GM21576 (cell line): ENCODE measurements at regions not wholly inside any gene's neighbourhood (a gene's known extent, or its start where the extent isn't known, plus 50 kb on each side); places are given as distances from the start of the nearest gene placed in this dataset.

Experiments
- ATAC-seq: cut with Tn5 transposase; IDR thresholded peaks from one replicate; pipeline ENCODE4 v1.9.1; 2021; ENCODE audit warnings: mild to moderate bottlenecking, moderate library complexity; ENCODE audit not compliant: unreplicated experiment

- ATAC-seq: no peak
These were observed 242.1 kb downstream of the DLL1 start for GRCh38 chr6:170048615-170049256.

DNA sequence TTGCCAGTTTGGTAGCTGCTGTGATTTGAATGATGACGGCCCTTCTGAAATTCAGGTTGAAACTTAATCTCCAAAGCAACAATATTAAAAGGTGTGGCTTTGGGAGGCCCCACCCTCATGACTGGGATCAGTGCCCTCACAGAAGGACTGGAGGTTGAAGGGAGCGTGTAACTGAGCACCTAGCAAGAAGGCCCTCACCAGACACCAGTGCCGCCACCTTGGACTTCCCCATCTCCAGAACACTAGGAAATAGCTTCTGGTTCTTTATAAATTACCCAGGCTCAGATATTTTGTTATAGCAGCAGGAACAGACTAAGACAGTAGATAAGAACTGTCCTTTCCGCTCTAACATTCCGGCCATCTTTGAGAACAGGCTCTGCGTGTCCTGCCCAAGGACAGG is 243.1 kb downstream of the DLL1 start:
- no peak for ATAC-seq

DNA sequence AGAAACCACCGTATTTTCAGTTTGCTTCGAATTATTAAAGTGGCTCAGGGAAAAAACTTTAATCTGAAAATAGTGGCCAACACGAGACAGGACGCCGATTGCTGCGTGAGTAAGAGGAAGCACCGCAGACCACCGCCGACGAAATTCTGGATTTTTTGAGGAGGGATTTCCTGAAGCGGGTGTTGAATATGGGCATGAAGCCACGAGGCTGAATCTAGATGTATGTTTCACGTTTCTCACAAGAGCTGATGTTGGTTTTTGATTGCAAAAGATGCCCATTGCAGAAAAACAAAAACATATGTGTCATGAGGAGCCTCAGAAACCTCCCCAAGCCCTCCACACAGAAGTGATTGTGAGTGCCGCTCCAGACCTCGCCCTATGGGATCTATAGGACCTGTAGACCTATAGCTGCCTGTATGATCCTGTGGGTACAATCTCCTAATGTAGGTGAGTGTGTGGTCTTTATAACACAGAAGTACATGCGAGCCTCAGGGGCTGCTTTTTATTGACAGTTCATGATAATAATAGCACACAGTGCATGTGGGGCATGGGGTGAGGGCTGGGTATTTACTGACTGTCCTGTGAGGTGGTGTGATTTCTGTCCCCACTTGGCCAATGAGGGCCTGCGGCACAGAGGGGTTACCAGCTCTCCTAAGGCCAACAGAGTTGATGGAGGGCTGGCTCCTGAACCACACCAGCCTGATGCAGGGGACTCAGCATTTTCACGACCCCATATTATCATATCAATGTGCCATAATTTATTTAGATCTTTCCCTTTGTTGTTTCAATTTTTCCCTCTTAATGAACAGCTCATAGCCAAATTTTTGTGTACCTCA is 243.9 kb downstream of the DLL1 start:
- no peak for ATAC-seq

DNA sequence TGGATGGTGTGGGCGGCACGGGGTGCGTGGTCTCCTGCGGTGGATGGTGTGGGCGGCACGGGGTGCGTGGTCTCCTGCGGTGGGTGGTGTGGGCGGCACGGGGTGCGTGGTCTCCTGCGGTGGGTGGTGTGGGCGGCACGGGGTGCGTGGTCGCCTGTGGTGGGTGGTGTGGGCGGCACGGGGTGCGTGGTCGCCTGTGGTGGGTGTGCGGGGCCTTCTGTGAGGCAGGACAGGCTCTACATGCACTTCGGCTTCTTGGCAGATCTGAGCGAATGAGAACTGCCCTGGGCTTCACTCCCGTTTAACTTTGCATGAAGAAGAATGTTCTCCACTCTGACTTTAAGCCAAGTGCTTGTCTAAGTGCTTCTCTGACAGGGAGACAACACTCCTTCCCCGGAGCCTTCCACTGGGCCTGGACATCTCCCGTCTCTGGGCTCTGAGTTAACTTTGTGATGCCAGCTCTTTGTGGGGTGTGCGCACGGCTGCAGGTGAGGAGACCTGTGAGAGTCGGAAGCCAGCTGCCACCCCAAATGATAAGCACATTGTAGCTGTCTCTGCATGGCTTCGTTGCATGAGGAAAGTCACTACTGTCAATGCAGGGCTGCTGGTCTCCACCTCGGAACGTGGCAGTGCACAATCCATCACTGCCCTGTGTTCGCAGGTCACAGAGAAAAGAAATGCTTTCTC is 244.8 kb downstream of the DLL1 start:
- ATAC-seq: no peak

DNA sequence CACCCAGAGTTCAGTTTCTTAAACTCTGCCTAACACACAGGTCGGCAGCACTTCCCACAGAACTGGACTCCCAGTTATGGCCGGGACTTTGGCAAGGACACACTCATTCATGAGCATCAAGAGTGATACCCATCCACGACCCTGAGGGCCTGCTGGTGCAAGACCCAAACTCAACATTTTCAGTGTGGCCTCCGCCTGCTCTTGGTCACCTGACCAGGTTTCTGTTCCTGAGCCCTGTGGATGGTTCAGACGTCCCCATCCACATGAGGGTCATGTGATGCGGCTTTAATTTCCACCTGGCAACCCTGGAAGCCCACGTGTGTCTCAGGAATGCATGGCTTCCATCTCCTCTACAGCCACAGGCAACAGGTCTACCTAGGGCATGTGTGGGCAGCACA is 245.3 kb downstream of the DLL1 start:
- ATAC-seq: no peak

- ATAC-seq: no peak
These were observed 245.9 kb downstream of the DLL1 start for GRCh38 chr6:170044836-170045562.

DNA sequence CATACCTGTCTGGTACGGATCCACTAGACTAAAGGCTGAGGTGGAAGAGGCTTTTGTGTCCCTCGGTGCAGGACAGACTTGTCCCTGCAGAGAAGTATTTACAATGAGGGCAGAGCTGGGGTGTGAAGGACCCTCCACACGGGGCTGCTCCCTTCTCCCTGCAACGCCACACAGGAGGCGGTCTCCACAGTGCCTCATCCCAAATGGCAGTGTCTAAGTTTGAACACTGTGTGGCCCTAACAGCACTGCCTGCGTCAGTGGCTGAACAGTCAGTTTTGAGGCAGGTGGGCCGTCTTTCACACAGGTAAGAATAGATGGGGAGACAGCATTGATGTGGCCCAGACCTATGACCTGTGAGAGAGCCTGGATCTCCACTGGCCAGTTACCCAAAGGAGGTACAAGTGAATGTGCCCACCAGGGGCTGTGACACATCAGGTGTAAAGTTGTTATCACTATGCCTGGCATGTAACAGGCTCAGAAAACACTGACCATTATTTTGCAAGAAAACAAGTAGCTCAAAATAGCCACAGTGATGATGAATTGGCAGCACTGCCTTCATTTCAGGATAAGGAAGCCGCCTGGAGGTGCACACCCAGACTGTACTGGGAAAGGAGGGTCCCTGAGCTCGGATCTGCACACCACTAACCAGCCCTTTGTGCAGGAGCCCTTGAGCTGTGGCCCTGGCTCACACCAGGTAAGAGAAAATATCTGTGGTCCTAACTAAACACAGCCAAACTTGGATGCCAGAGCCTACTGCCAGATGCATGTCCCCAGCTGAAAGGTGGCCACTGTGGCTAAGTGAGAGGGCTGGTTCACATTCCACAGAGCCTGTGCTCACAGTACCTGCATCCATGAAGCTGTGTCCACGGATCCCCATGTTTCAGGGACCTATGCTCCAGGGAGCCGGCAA is 246.7 kb downstream of the DLL1 start:
- no peak for ATAC-seq

DNA sequence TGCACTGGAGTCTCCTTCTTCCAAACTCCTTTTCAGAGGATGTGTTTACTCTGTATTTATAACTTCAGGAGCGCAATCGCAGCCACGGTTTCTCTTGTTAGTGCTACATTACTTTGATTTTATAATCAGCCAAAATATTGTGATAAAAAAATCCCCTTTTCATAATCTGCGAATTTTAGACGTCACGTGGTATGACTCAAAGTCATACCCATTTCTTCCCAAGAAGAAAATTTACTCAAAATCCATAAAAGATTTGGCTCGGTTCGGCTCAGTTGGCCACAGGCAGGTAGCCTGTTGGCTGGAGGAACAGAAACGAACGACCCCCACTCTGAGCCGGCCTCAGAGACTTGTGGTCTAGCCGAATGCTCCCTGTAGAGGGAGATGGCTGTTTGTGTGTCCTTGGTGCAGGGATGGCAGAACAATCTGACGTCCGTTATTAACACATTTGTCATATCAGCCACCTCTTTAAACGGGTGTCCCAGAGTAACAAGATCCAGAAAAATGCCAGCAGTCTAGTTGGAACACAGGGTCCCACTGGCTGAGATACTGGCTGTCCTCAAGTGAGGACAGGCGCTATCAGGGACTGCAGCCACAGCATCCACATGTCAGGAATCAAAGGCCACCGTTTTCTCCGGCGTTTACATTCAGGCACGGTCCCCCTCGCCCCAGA is 247.6 kb downstream of the DLL1 start:
- ATAC-seq: no peak

- ATAC-seq: no peak
These were observed 248.2 kb downstream of the DLL1 start for GRCh38 chr6:170042596-170043118.

- no peak for ATAC-seq
These were observed 248.8 kb downstream of the DLL1 start for GRCh38 chr6:170042123-170042522.

DNA sequence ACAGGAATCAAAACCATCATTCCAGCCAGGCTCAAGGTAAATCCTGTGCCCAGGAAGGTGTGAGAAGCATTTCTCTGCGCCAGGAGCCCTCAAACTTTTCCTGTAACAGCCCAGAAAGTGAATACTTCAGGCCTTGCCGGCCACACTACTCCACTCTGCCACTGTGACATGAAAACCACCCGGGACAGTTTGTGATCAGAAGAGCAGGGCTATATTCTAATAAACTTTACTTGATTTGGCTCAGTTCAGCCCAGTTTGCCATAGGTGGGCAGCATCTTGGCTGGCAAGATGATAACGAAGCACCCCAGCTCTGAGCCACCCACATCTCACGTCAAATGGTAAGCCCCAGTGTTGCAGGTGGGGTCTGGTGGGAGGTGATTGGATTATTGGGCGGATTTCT is 249.4 kb downstream of the DLL1 start:
- ATAC-seq: no peak

- no peak for ATAC-seq
These were observed 250.0 kb downstream of the DLL1 start for GRCh38 chr6:170040906-170041305.

GRCh38 chr6:170040115-170040500 is 250.8 kb downstream of the DLL1 start:
- ATAC-seq: no peak

- ATAC-seq: no peak
These were observed 251.4 kb downstream of the DLL1 start for GRCh38 chr6:170039156-170040114.

GRCh38 chr6:170038708-170039107 is 252.2 kb downstream of the DLL1 start:
- no peak for ATAC-seq

DNA sequence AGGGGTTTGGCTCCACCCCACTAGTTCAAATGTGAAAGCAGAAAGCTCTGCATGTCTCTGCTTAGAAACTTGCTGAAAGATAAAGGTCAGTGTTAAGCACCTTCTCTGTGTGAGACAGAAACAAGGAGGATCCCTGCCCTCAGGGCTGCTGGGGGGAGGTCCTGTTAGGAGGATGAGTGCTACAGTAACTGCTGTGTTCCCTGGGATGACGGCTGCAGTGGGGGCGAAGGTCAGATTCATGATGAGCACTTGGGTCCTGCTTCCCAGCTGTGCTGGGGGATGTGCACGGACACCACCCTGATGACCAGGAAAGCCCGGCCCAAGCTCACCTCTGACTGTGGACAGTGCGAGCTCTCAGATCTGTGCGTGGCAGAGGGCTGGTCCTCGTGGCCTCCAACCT is 252.6 kb downstream of the DLL1 start:
- ATAC-seq: no peak

DNA sequence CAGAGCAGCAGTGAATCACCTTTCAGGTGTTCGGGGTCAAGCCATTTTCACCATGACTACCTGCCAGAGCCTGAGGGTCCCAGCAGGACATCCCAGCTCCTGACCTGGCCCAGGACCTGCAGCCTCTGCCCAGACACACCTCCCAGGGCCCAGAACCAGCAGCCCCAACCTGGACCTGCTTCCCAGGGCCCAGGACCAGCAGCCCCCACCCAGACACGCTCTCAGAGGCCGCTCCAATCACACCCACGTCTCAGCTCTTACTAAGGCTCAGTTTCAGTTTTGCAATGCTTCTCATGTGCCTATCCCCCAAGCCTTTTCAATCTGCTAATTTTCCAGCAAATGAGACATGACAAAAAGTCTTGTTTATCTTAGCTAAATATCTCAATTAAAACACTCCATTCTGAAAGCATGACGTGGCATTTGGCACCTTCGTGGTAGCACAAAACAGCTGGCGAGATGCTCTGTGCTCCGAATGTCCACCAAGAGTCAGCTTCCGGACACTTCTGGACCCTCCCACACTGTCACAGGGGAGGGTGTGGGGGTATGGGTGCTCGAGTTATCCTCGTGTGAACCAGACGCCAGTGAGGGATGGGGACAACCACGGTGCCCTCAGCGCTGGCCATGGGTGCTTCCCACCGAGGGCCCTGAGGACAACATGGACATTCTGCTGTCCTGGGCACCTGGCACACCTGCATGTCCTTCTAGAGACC is 253.2 kb downstream of the DLL1 start:
- no peak for ATAC-seq

DNA sequence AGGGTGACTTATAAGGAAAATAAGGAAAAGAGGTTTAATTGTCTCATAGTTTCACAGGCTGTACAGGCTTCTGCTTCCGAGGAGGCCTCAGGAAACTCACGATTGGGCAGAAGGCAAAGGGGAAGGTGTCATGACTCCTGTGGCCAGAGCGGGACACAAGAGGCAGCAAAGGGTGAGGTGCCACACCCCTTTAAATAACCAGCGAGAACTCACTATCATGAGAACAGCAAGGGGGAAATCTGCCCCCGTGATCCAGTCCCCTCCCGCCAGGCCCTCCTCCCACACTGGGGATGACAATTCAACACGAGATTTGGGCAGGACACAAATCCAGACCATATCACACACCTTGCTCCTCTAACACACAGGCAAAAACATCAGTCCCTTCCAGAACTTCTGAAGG is 254.0 kb downstream of the DLL1 start:
- ATAC-seq: no peak
